NT2/D1 (cell line): ENCODE measurements at regions not wholly inside any gene's neighbourhood (a gene's known extent, or its start where the extent isn't known, plus 50 kb on each side); places are given as distances from the start of the nearest gene placed in this dataset.

ENCODE experiments used
- YY1 ChIP-seq: IDR thresholded peaks from 2 replicates; pipeline ENCODE4 v1.6.1; 2011; ENCODE audit not compliant: insufficient read length, insufficient read depth
- ZNF274 ChIP-seq: IDR thresholded peaks from 2 replicates; pipeline ENCODE4 v1.6.1; 2011; ENCODE audit warnings: mild to moderate bottlenecking, low read depth, low read length

GRCh38 chr2:43033466-43034241, 192.8 kb downstream of the ZFP36L2 start:
- TF ChIP-seq YY1 (no peak), ZNF274 (no peak)
